K562 (cell line): ENCODE measurements at regions not wholly inside any gene's neighbourhood (a gene's known extent, or its start where the extent isn't known, plus 50 kb on each side); places are given as distances from the start of the nearest gene placed in this dataset.

Experiments used
- ATAC-seq: fragments of 200-7000 bp; cut with Tn5 transposase; 3 replicates; pipeline ENCODE4 v1.9.1; 2020; ENCODE audit warnings: moderate library complexity
- BruUV-seq: library from RNA; stranded (reverse); fragments of 400-500 nt; replicated peaks from 2 replicates; lab custom pipeline; 2021; lab: Mats Ljungman, UMichigan
- CTCF ChIA-PET: fragments of 300-600 bp; formaldehyde crosslinking; extraction: SDS; loops from one replicate; lab custom pipeline; 2021; ENCODE audit warnings: low intra/inter-chr PET ratio; lab: Yijun Ruan, JAX
- POLR2A ChIA-PET: fragments of 300-600, 350-650 bp; sonication (Branson Sonifier 250); formaldehyde crosslinking; extraction: SDS; loops from one replicate; lab custom pipeline; 2021; ENCODE audit warnings: antibody characterized with exemption, inconsistent platforms; lab: Yijun Ruan, JAX
- DNase-seq, 4 experiments: peaks; one replicate each; pipeline versions ENCODE4 v3.0.0 to v3.0.0-alpha.2; 2011 to 2018; ENCODE audit warnings: low spot score in 3 of 4, mixed read lengths in 3 of 4; ENCODE audit errors: extremely low read depth in 1 of 4
- FAIRE-seq: peaks from 2 replicates; lab custom pipeline; 2011; peaks lifted over from hg19 to GRCh38; lab: Jason Lieb, UNC
- H2AFZ ChIP-seq: 2 replicates; pipeline ENCODE4 v1.6.0; 2011; ENCODE audit warnings: low read depth, low read length, control low read depth, inconsistent platforms
- H3K27ac ChIP-seq: fragments of 200-600 bp; 3 replicates; pipeline ENCODE4 v1.8.0; 2011; ENCODE audit warnings: low read depth, mild to moderate bottlenecking, control low read depth, inconsistent platforms, low read length, moderate library complexity, mixed read lengths; ENCODE audit errors: extremely low read depth
- H3K27me3 ChIP-seq, 2 experiments: fragments of 300-600 bp in 1 of 2; 2 replicates in 1 of 2; 3 replicates in 1 of 2; pipeline versions ENCODE4 v1.6.0 to v1.8.0; 2011; ENCODE audit warnings: inconsistent platforms in 2 of 2, low read length in 2 of 2, mild to moderate bottlenecking in 1 of 2, mixed read lengths in 1 of 2, moderate library complexity in 1 of 2; ENCODE audit not compliant: control insufficient read depth in 2 of 2, insufficient read depth in 2 of 2
- H3K36me3 ChIP-seq: fragments of 300-600 bp; 3 replicates; pipeline ENCODE4 v1.8.0; 2011; ENCODE audit warnings: mild to moderate bottlenecking, low read length, inconsistent platforms; ENCODE audit not compliant: control insufficient read depth, insufficient read depth
- H3K4me1 ChIP-seq, 2 experiments: fragments of 200-600 bp in 1 of 2; replicated peaks in 1 of 2; 2 replicates in 1 of 2; 3 replicates in 1 of 2; pipeline versions ENCODE4 v1.5.1 to v1.8.0; 2011; ENCODE audit warnings: inconsistent platforms in 2 of 2, low read length in 2 of 2, mild to moderate bottlenecking in 1 of 2, mixed read lengths in 1 of 2, moderate library complexity in 1 of 2; ENCODE audit not compliant: control insufficient read depth in 2 of 2, insufficient read depth in 2 of 2
- H3K4me2 ChIP-seq: 2 replicates; pipeline ENCODE4 v1.6.1; 2011; ENCODE audit warnings: low read length, control low read depth, inconsistent platforms, mixed read lengths; ENCODE audit not compliant: insufficient read depth
- H3K4me3 ChIP-seq: fragments of 200-600 bp; sonication (generic), shearing (Covaris generic); 2 replicates; pipeline ENCODE4 v1.5.1; 2016; ENCODE audit warnings: control low read depth, inconsistent platforms
- H3K79me2 ChIP-seq: fragments of 200-600 bp; 3 replicates; pipeline ENCODE4 v1.8.0; 2011; ENCODE audit warnings: low read length, inconsistent platforms; ENCODE audit not compliant: control insufficient read depth, insufficient read depth
- H3K9ac ChIP-seq, 2 experiments: 2 replicates each; pipeline versions ENCODE4 v1.6.0 to v1.6.1; 2011; ENCODE audit warnings: low read depth in 2 of 2, low read length in 2 of 2, control low read depth in 1 of 2, inconsistent platforms in 1 of 2, mild to moderate bottlenecking in 1 of 2, mixed read lengths in 1 of 2; ENCODE audit not compliant: insufficient read depth in 1 of 2
- H3K9me1 ChIP-seq: one replicate; pipeline ENCODE4 v1.6.0; 2011; ENCODE audit warnings: inconsistent platforms, mild to moderate bottlenecking, low read length, moderate library complexity; ENCODE audit not compliant: control insufficient read depth, insufficient read depth
- H3K9me3 ChIP-seq: replicated peaks from 2 replicates; pipeline ENCODE4 v1.5.1; 2011; ENCODE audit warnings: low read depth, low read length, inconsistent platforms; ENCODE audit not compliant: control insufficient read depth, insufficient read depth
- H4K20me1 ChIP-seq: replicated peaks from 2 replicates; pipeline ENCODE4 v1.6.1; 2011; ENCODE audit warnings: low read length, inconsistent platforms, mixed read lengths; ENCODE audit not compliant: control insufficient read depth, insufficient read depth
- ESRRB ChIP-seq: fragments of 250-450 bp; sonication (Bioruptor Pico); IDR thresholded peaks from 2 replicates; pipeline ENCODE4 v1.5.0; 2020; ENCODE audit warnings: mild to moderate bottlenecking, moderate library complexity, borderline replicate concordance
- FOXJ3 ChIP-seq: sonication (generic); formaldehyde crosslinking; IDR thresholded peaks from 2 replicates; pipeline ENCODE4 v1.4.0; 2020; ENCODE audit warnings: mild to moderate bottlenecking, missing genetic modification reagents
- HDGF ChIP-seq: fragments of 450-650 bp; IDR thresholded peaks from 2 replicates; pipeline ENCODE4 v1.6.1; 2016
- HNRNPK ChIP-seq: fragments of 200-400 bp; formaldehyde crosslinking; IDR thresholded peaks from one replicate; pipeline ENCODE4 v1.6.1; 2018; ENCODE audit warnings: mild to moderate bottlenecking, low read depth, low read length; ENCODE audit not compliant: poor library complexity, severe bottlenecking
- POLR3G ChIP-seq: IDR thresholded peaks from 2 replicates; pipeline ENCODE4 v1.6.1; 2011; ENCODE audit not compliant: insufficient read length, insufficient replicate concordance; ENCODE audit errors: extremely low read depth
- U2AF1 ChIP-seq: fragments of 200-400 bp; formaldehyde crosslinking; optimal IDR thresholded peaks from 2 replicates; pipeline ENCODE3; 2017; ENCODE audit warnings: mild to moderate bottlenecking, low read depth, low read length, moderate library complexity
- ZNF444 ChIP-seq: fragments of 250-450 bp; sonication (Bioruptor Pico); IDR thresholded peaks from 2 replicates; pipeline ENCODE4 v1.4.0; 2020; ENCODE audit warnings: mild to moderate bottlenecking, moderate library complexity
- WGBS: fragments of 100-300 bp; shearing (Covaris generic); methylation state at CpG from one replicate; pipeline ENCODE4 v1.1.6; 2016; ENCODE audit warnings: low coverage, mixed read lengths; ENCODE audit not compliant: insufficient coverage; ENCODE audit errors: missing lambda C conversion rate; 5-methylcytosine and 5-hydroxymethylcytosine counted together
- in situ Hi-C: fragments of 300-500 bp; cut with MboI; formaldehyde crosslinking; loops from 4 replicates; pipeline ENCODE4 v1.15.0; 2018; ENCODE audit warnings: inconsistent platforms, mixed read lengths
- intact Hi-C: fragments of 100-400 bp; cut with micrococcal nuclease; formaldehyde crosslinking; loops from 2 replicates; pipeline ENCODE4 v1.14.2; 2022
- TF ChIP-seq, protein P1 (sequence below): fragments of 250-450 bp; sonication (Bioruptor Pico); IDR thresholded peaks from 2 replicates; pipeline ENCODE4 v1.4.0; 2020; ENCODE audit warnings: mild to moderate bottlenecking, moderate library complexity
- TF ChIP-seq, protein P2 (sequence below): fragments of 450-650 bp; formaldehyde crosslinking; IDR thresholded peaks from 2 replicates; pipeline ENCODE4 v1.4.0; 2022; ENCODE audit warnings: mild to moderate bottlenecking, moderate library complexity

- TF ChIP-seq, protein P1, sequence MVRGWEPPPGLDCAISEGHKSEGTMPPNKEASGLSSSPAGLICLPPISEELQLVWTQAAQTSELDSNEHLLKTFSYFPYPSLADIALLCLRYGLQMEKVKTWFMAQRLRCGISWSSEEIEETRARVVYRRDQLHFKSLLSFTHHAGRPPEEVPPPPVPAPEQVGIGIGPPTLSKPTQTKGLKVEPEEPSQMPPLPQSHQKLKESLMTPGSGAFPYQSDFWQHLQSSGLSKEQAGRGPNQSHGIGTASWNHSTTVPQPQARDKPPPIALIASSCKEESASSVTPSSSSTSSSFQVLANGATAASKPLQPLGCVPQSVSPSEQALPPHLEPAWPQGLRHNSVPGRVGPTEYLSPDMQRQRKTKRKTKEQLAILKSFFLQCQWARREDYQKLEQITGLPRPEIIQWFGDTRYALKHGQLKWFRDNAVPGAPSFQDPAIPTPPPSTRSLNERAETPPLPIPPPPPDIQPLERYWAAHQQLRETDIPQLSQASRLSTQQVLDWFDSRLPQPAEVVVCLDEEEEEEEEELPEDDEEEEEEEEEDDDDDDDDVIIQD, result no peak
- TF ChIP-seq, protein P2, sequence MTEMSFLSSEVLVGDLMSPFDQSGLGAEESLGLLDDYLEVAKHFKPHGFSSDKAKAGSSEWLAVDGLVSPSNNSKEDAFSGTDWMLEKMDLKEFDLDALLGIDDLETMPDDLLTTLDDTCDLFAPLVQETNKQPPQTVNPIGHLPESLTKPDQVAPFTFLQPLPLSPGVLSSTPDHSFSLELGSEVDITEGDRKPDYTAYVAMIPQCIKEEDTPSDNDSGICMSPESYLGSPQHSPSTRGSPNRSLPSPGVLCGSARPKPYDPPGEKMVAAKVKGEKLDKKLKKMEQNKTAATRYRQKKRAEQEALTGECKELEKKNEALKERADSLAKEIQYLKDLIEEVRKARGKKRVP, result no peak
- TF ChIP-seq HNRNPK (no peak), ZNF444 (CRISPR knock-in tag) (no peak), ESRRB (CRISPR knock-in tag) (no peak), POLR3G (no peak), FOXJ3 (CRISPR knock-in tag) (no peak)
These were observed 421.0 kb upstream of the THBS1 start (continued) for GRCh38 chr15:39159833-39160232.

- H3K27ac ChIP-seq, result no peak overlapping the region
- no peaks in the 10 kb centered on the region for H4K20me1 ChIP-seq
- BruUV-seq, result no TSS peak
- 0 out of 5 replicates have a peak, but pooled peaks cover 0 to 2% of the 10 kb centered on the region in 2 experiments for H3K27me3 ChIP-seq
- H3K4me3 ChIP-seq, result no peak overlapping the region
- no peak overlapping the region for H2AFZ ChIP-seq
- H3K9me3 ChIP-seq, result no peaks in the 10 kb centered on the region
- no peak overlapping the region for H3K9ac ChIP-seq
- in situ Hi-C loops (no loop called here), intact Hi-C loops (no loop called here)
- H3K9me1 ChIP-seq, result no peaks in the 10 kb centered on the region
- H3K4me2 ChIP-seq, result no peak overlapping the region
- WGBS, result 0% methylated on average over 1 of the region's 1 CpG
- ATAC-seq (no peak), DNase-seq (no peak), FAIRE-seq (no peak)
- CTCF ChIA-PET, result no interaction called here
- H3K4me1 ChIP-seq, result no peaks in the 10 kb centered on the region; a peak in 1 of 5 replicates
- TF ChIP-seq U2AF1 (no peak), HDGF (no peak)
- no peaks in the 10 kb centered on the region for H3K79me2 ChIP-seq
- H3K36me3 ChIP-seq, result no peaks in the 10 kb centered on the region
- POLR2A ChIA-PET, result no interaction called here
These were observed 419.8 kb upstream of the THBS1 start for GRCh38 chr15:39161096-39161495.
